ENCODE measurements at regions not wholly inside any gene's neighbourhood (a gene's known extent, or its start where the extent isn't known, plus 50 kb on each side); places are given as distances from the start of the nearest gene placed in this dataset.

DNA sequence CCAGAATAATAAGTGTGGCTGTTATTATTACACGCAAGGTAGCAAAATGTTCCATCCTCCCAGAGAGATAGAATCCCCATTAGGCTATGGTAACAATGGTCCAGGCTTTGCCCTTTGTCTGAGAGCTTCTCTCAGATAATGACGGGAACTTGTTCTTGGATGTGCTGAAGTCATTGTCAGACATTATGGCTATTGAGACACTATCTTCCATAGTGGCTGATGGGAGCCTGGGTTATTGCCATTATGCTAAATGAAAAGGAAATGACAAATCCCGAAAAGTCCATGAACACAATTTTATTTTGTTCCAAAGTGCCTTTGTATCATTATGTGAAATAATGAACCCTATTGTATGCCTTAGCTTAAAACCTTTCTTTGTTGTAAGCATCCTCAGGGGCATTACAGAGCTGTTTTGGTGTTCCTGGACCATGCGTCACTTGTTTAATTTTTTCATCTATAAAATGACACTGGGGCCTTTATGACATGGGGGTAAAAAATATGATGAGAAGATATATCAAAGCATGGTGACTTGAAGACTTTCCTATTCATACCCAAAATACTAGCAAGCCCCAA is 218.5 kb downstream of the KCNS3 start:
- TF ChIP-seq, protein P1, sequence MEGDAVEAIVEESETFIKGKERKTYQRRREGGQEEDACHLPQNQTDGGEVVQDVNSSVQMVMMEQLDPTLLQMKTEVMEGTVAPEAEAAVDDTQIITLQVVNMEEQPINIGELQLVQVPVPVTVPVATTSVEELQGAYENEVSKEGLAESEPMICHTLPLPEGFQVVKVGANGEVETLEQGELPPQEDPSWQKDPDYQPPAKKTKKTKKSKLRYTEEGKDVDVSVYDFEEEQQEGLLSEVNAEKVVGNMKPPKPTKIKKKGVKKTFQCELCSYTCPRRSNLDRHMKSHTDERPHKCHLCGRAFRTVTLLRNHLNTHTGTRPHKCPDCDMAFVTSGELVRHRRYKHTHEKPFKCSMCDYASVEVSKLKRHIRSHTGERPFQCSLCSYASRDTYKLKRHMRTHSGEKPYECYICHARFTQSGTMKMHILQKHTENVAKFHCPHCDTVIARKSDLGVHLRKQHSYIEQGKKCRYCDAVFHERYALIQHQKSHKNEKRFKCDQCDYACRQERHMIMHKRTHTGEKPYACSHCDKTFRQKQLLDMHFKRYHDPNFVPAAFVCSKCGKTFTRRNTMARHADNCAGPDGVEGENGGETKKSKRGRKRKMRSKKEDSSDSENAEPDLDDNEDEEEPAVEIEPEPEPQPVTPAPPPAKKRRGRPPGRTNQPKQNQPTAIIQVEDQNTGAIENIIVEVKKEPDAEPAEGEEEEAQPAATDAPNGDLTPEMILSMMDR (conservative IDR thresholded peaks at IDR 0.05; ENCODE audit: low read depth, low read length): no peak
- no peak overlapping the region for H3K4me3 ChIP-seq (ENCODE audit: low read depth, low read length)
- no peak for DNase-seq (ENCODE audit: low read depth)

DNA sequence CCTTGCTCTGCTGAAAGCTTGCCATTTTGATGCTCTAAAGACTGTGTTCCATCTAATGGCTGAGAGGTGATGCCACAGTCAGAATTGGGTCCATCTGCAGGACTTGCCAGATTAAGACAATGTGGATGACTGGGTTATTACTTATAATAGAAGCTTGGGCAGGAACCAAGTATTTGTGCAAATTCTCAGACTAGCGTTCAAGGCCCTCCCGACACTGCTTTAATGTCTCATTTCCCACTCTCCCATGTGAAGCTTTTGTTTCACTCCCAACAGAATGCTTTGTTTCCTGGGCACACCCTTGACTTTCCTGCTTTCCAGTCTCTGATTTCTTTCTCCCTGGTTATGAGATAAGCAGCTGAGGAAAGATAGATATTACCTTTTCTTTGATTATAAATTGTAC is 215.8 kb downstream of the KCNS3 start:
- H3K4me3 ChIP-seq (ENCODE audit: low read depth, low read length): no peak overlapping the region
- no peak for DNase-seq (ENCODE audit: low read depth)
- TF ChIP-seq, protein P1 (conservative IDR thresholded peaks at IDR 0.05; ENCODE audit: low read depth, low read length): no peak

DNA sequence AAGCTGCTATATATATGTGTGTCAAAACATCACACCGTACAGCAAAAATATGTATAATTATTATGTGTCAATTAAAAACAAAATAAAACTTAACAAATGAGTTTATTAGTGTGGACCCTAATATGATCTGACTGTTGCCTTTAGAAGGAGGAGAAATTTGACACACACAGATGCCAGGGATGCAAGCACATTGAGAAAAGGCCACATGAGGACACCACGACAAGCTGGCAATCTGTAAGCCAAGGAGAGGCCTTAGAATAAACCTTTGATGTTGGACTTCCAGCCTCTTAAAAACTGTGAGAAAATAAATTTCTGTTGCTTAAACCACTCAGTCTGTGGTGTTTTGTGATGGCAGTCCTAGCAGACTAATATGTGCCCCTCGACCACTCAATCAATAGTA is 214.7 kb downstream of the KCNS3 start:
- TF ChIP-seq, protein P1 (conservative IDR thresholded peaks at IDR 0.05; ENCODE audit: low read depth, low read length): no peak
- DNase-seq (ENCODE audit: low read depth): no peak
- H3K4me3 ChIP-seq (ENCODE audit: low read depth, low read length): no peak overlapping the region

DNA sequence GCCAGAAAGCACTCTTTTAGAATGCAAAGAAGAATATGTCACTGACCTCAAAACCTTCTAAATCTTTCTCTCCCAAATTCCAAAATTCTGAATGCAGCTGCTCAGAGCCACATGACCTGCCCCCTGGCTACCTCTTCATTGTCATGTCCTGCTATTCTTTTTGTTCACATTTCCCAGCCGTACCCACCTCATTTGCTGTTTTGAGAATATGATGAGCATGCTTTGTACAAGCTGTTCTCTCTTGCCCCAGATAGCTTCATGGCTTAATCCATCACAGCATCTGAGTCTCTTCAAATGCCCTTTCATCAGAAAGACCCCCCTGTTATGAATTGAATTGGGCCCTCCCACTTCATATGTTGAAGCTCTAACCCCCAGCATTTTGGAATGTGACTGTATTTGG is 214.3 kb downstream of the KCNS3 start:
- no peak for DNase-seq (ENCODE audit: low read depth)
- no peak overlapping the region for H3K4me3 ChIP-seq (ENCODE audit: low read depth, low read length)
- TF ChIP-seq, protein P1 (conservative IDR thresholded peaks at IDR 0.05; ENCODE audit: low read depth, low read length): no peak

DNA sequence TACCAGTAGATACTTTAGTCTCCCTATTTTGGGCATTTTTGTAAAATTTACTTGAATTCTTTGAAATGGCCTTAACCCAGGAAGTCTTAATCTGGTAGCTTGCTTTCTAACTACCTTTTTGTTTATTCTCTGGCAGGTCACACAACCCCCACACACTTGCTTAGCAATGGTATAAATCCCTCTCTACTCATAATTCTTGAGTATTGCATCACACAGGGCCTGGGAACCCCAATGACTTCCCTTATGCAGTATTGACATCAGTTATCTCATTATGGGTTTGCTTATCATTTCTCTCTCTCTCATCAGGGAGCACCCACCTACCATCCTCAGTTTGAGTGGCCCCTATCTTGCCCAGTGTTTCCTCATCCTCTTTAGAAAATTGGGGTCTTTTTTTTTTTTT is 207.1 kb downstream of the KCNS3 start:
- H3K4me3 ChIP-seq (ENCODE audit: low read depth, low read length): no peak overlapping the region
- DNase-seq (ENCODE audit: low read depth): no peak
- TF ChIP-seq, protein P1 (conservative IDR thresholded peaks at IDR 0.05; ENCODE audit: low read depth, low read length): no peak

DNA sequence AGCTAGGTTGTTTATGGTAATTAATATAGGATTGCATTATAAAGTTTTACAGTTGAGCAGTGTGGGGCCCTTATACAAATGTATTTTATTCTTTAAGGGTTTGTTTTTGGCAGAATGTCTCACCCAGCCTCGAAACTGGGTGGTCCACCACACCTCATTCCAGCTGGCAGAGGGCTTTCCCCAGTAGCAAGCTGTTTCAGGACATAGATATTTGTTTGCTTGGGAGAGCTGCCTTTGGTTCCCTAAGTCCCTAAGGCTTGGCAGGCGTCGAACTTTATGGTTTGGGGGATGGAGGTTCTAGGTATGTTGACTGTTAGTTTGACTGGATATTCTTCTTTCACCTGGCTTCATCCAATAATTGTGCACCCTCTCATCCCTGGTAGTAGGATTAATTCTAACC is 205.9 kb downstream of the KCNS3 start:
- TF ChIP-seq, protein P1 (conservative IDR thresholded peaks at IDR 0.05; ENCODE audit: low read depth, low read length): no peak
- no peak overlapping the region for H3K4me3 ChIP-seq (ENCODE audit: low read depth, low read length)
- no peak for DNase-seq (ENCODE audit: low read depth)

DNA sequence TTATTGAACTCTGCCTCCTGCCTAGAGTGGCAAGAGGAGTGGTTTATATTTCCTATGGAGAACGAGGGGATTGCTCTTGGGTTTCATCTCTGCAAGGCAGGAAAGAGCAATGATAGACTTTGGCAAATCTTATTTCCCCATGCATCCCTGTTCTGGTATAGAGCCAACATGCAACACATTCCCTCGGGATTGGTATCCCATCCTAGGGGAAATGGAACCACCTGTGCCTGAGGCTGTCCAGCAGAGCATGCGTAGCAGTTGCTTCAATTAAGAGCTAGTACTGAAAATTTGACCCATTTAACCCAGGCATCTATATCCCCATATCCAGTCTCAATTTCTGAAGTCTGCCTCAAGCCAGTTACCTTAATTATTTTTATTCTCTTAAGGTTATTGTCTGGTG is 205.3 kb downstream of the KCNS3 start:
- no peak for DNase-seq (ENCODE audit: low read depth)
- H3K4me3 ChIP-seq (ENCODE audit: low read depth, low read length): no peak overlapping the region
- TF ChIP-seq, protein P1 (conservative IDR thresholded peaks at IDR 0.05; ENCODE audit: low read depth, low read length): no peak

All from choroid plexus epithelial cell (primary cell).